Upper lobe of right lung (tissue), 1 donor: ENCODE measurements at regions not wholly inside any gene's neighbourhood (a gene's known extent, or its start where the extent isn't known, plus 50 kb on each side); places are given as distances from the start of the nearest gene placed in this dataset.

Experiments used
- ATAC-seq: fragments of 200-7000 bp; cut with Tn5 transposase; one replicate; pipeline ENCODE4 v1.9.1; 2020; ENCODE audit warnings: mild to moderate bottlenecking, moderate library complexity
- DNase-seq: peaks from one replicate; pipeline ENCODE4 v3.0.0-alpha.2; 2020
- H3K27ac ChIP-seq: fragments of 200-600 bp; one replicate; pipeline ENCODE4 v1.8.0; 2022
- H3K27me3 ChIP-seq: fragments of 200-600 bp; one replicate; pipeline ENCODE4 v1.8.0; 2022; ENCODE audit warnings: mild to moderate bottlenecking
- H3K36me3 ChIP-seq: fragments of 200-600 bp; one replicate; pipeline ENCODE4 v1.8.0; 2022
- H3K4me1 ChIP-seq: fragments of 200-600 bp; one replicate; pipeline ENCODE4 v1.8.0; 2022
- H3K4me3 ChIP-seq: fragments of 200-600 bp; one replicate; pipeline ENCODE4 v1.8.0; 2022; ENCODE audit warnings: mild to moderate bottlenecking
- H3K9me3 ChIP-seq: fragments of 200-600 bp; one replicate; pipeline ENCODE4 v1.8.0; 2022
- intact Hi-C: fragments of 100-400 bp; cut with DNase I; formaldehyde crosslinking; loops from one replicate; pipeline ENCODE4 v1.11.0; 2022
- TF ChIP-seq, protein P1 (sequence below): fragments of 200-600 bp; IDR thresholded peaks from one replicate; pipeline ENCODE4 v1.8.0; 2022; ENCODE audit warnings: antibody characterized with exemption
- donor health status: DM: no; HTN: yes; CAD: no; lungs with severe emphysema.

GRCh38 chr1:207264663-207265252 lies 56.7 kb upstream of the CD55 start:
- Histone ChIP-seq H3K27me3 (no peaks in the 10 kb centered on the region), H3K4me3 (no peak overlapping the region), H3K9me3 (no peaks in the 10 kb centered on the region), H3K4me1 (no peaks in the 10 kb centered on the region), H3K36me3 (no peaks in the 10 kb centered on the region), H3K27ac (no peak overlapping the region)
- intact Hi-C loops, result no loop called here
- ATAC-seq, result no peak
- DNase-seq, result no peak
- TF ChIP-seq, protein P1, sequence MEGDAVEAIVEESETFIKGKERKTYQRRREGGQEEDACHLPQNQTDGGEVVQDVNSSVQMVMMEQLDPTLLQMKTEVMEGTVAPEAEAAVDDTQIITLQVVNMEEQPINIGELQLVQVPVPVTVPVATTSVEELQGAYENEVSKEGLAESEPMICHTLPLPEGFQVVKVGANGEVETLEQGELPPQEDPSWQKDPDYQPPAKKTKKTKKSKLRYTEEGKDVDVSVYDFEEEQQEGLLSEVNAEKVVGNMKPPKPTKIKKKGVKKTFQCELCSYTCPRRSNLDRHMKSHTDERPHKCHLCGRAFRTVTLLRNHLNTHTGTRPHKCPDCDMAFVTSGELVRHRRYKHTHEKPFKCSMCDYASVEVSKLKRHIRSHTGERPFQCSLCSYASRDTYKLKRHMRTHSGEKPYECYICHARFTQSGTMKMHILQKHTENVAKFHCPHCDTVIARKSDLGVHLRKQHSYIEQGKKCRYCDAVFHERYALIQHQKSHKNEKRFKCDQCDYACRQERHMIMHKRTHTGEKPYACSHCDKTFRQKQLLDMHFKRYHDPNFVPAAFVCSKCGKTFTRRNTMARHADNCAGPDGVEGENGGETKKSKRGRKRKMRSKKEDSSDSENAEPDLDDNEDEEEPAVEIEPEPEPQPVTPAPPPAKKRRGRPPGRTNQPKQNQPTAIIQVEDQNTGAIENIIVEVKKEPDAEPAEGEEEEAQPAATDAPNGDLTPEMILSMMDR, result no peak

GRCh38 chr1:207268337-207268736 lies 53.1 kb upstream of the CD55 start:
- no peak overlapping the region for H3K27ac ChIP-seq
- ATAC-seq, result no peak

GRCh38 chr1:207268753-207269511 lies 52.5 kb upstream of the CD55 start:
- no peaks in the 10 kb centered on the region for H3K9me3 ChIP-seq
- DNase-seq (no peak), ATAC-seq (no peak)
- no peak overlapping the region for H3K4me3 ChIP-seq
- intact Hi-C loops, result no loop called here
- TF ChIP-seq, protein P1, result no peak
- H3K27me3 ChIP-seq, result no peaks in the 10 kb centered on the region
- no peak overlapping the region for H3K27ac ChIP-seq
- no peaks in the 10 kb centered on the region for H3K4me1 ChIP-seq
- no peaks in the 10 kb centered on the region for H3K36me3 ChIP-seq

More at GRCh38 chr1:207268337-207268736, 53.1 kb upstream of the CD55 start:
- H3K4me3 ChIP-seq, result no peak overlapping the region
- H3K9me3 ChIP-seq, result no peaks in the 10 kb centered on the region
- H3K4me1 ChIP-seq, result no peaks in the 10 kb centered on the region
- no peak for DNase-seq
- TF ChIP-seq, protein P1, result no peak
- H3K27me3 ChIP-seq, result no peaks in the 10 kb centered on the region
- intact Hi-C loops, result no loop called here
- no peaks in the 10 kb centered on the region for H3K36me3 ChIP-seq
